ENCODE measurements at regions not wholly inside any gene's neighbourhood (a gene's known extent, or its start where the extent isn't known, plus 50 kb on each side); places are given as distances from the start of the nearest gene placed in this dataset.

GRCh38 chr2:236717120-236717519 is 147.5 kb downstream of the ACKR3 start:
- no peak overlapping the region for H3K4me2 ChIP-seq (ENCODE audit: low read length)
- no peaks in the 10 kb centered on the region for H3K79me2 ChIP-seq (replicated peaks; ENCODE audit: insufficient read depth, low read length)
- no peak overlapping the region for H2AFZ ChIP-seq (ENCODE audit: low read depth, low read length)
- H3K9me2 ChIP-seq (ENCODE audit: insufficient read depth, low read length), result no peaks in the 10 kb centered on the region
- H3K27me3 ChIP-seq (ENCODE audit: insufficient read depth, low read depth, low read length), result no peaks in the 10 kb centered on the region
- TF ChIP-seq TAF1 (IDR thresholded peaks at IDR 0.05; ENCODE audit: low read depth), result no peak
- TF ChIP-seq RAD21 (conservative IDR thresholded peaks at IDR 0.05), result no peak
- TF ChIP-seq REST (IDR thresholded peaks at IDR 0.05; ENCODE audit: borderline replicate concordance), result no peak
- TF ChIP-seq MXI1 (conservative IDR thresholded peaks at IDR 0.05; ENCODE audit: poor library complexity, severe bottlenecking), result no peak
- TF ChIP-seq SMC3 (conservative IDR thresholded peaks at IDR 0.05; ENCODE audit: poor library complexity), result no peak
- no peak for TF ChIP-seq EZH2 (IDR thresholded peaks at IDR 0.05; ENCODE audit: borderline replicate concordance, insufficient read depth, low read length, poor library complexity, severe bottlenecking)
- TF ChIP-seq POLR2AphosphoS5 (IDR thresholded peaks at IDR 0.05), result no peak
- no peak for TF ChIP-seq EP300 (conservative IDR thresholded peaks at IDR 0.05; ENCODE audit: poor library complexity, severe bottlenecking)
- TF ChIP-seq, protein P1, sequence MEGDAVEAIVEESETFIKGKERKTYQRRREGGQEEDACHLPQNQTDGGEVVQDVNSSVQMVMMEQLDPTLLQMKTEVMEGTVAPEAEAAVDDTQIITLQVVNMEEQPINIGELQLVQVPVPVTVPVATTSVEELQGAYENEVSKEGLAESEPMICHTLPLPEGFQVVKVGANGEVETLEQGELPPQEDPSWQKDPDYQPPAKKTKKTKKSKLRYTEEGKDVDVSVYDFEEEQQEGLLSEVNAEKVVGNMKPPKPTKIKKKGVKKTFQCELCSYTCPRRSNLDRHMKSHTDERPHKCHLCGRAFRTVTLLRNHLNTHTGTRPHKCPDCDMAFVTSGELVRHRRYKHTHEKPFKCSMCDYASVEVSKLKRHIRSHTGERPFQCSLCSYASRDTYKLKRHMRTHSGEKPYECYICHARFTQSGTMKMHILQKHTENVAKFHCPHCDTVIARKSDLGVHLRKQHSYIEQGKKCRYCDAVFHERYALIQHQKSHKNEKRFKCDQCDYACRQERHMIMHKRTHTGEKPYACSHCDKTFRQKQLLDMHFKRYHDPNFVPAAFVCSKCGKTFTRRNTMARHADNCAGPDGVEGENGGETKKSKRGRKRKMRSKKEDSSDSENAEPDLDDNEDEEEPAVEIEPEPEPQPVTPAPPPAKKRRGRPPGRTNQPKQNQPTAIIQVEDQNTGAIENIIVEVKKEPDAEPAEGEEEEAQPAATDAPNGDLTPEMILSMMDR (IDR thresholded peaks at IDR 0.05; ENCODE audit: poor library complexity, severe bottlenecking), result no peak
- no peaks in the 10 kb centered on the region for H4K20me1 ChIP-seq (ENCODE audit: insufficient read depth)
- H3F3A ChIP-seq (ENCODE audit: insufficient read depth, low read length, poor library complexity, severe bottlenecking), result no peaks in the 10 kb centered on the region
- no peak overlapping the region for H3K4me3 ChIP-seq (ENCODE audit: low read length)
- H3K36me3 ChIP-seq (ENCODE audit: insufficient read depth, low read length), result no peaks in the 10 kb centered on the region
- H3K9me3 ChIP-seq (ENCODE audit: low read length), result no peaks in the 10 kb centered on the region
- no peak overlapping the region for H3K9ac ChIP-seq (ENCODE audit: low read length)
- no peak overlapping the region for H3K27ac ChIP-seq (ENCODE audit: low read length)

DNA sequence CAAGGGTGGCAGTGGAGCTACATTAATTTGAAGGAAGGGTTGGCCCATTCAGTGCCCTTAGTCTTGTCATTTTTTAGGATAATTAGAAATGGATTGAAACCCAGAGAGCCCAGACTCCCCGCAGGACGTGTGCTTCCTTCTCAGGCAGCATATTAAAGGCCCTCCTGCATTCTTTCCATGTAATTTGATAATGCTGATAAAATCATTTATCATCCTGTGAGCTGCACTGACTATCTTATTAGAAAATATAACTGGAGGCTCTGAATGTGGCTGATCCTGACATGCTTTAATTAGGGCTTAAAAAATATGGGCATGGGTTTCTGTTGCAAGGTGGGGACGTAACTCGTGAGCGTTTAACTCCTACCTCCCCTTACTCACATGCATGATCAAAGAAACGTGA is 148.1 kb downstream of the ACKR3 start:
- no peaks in the 10 kb centered on the region for H3K27me3 ChIP-seq (ENCODE audit: insufficient read depth, low read depth, low read length)
- H3K36me3 ChIP-seq (ENCODE audit: insufficient read depth, low read length), result no peaks in the 10 kb centered on the region
- H3K9me2 ChIP-seq (ENCODE audit: insufficient read depth, low read length), result no peaks in the 10 kb centered on the region
- no peak overlapping the region for H3K4me3 ChIP-seq (ENCODE audit: low read length)
- no peaks in the 10 kb centered on the region for H3F3A ChIP-seq (ENCODE audit: insufficient read depth, low read length, poor library complexity, severe bottlenecking)
- no peak overlapping the region for H3K27ac ChIP-seq (ENCODE audit: low read length)
- H3K79me2 ChIP-seq (replicated peaks; ENCODE audit: insufficient read depth, low read length), result no peaks in the 10 kb centered on the region
- H2AFZ ChIP-seq (ENCODE audit: low read depth, low read length), result no peak overlapping the region
- H3K4me2 ChIP-seq (ENCODE audit: low read length), result no peak overlapping the region
- TF ChIP-seq POLR2AphosphoS5 (IDR thresholded peaks at IDR 0.05), result no peak
- TF ChIP-seq REST (IDR thresholded peaks at IDR 0.05; ENCODE audit: borderline replicate concordance), result no peak
- H4K20me1 ChIP-seq (ENCODE audit: insufficient read depth), result no peaks in the 10 kb centered on the region
- no peak overlapping the region for H3K9ac ChIP-seq (ENCODE audit: low read length)
- H3K9me3 ChIP-seq (ENCODE audit: low read length), result no peaks in the 10 kb centered on the region

All from neural cell (in vitro differentiated cells).